ENCODE measurements at regions not wholly inside any gene's neighbourhood (a gene's known extent, or its start where the extent isn't known, plus 50 kb on each side); places are given as distances from the start of the nearest gene placed in this dataset.

GRCh38 chr10:1981976-1982375, 244.7 kb upstream of the ADARB2 start:
- Mint-ChIP-seq H3K9me3 (ENCODE audit: unreplicated experiment) (peaks cover 11% of the 10 kb centered on the region), H3K27ac (ENCODE audit: unreplicated experiment) (no peak overlapping the region), H3K27me3 (ENCODE audit: unreplicated experiment) (peaks cover 21% of the 10 kb centered on the region), H3K4me3 (ENCODE audit: unreplicated experiment) (no peak overlapping the region), H3K4me1 (ENCODE audit: unreplicated experiment) (no peaks in the 10 kb centered on the region), H3K36me3 (ENCODE audit: unreplicated experiment) (no peaks in the 10 kb centered on the region)
- TF ChIP-seq CTCF (IDR thresholded peaks at IDR 0.05): no peak
- no peak for DNase-seq (ENCODE audit: extremely low spot score, unreplicated experiment)

GRCh38 chr10:1980459-1980858, 243.1 kb upstream of the ADARB2 start:
- no peak for TF ChIP-seq CTCF (IDR thresholded peaks at IDR 0.05)
- peaks cover 20% of the 10 kb centered on the region for H3K27me3 Mint-ChIP-seq (ENCODE audit: unreplicated experiment)
- no peak overlapping the region for H3K4me3 Mint-ChIP-seq (ENCODE audit: unreplicated experiment)
- H3K9me3 Mint-ChIP-seq (ENCODE audit: unreplicated experiment): peaks cover 11% of the 10 kb centered on the region
- no peaks in the 10 kb centered on the region for H3K36me3 Mint-ChIP-seq (ENCODE audit: unreplicated experiment)
- no peaks in the 10 kb centered on the region for H3K4me1 Mint-ChIP-seq (ENCODE audit: unreplicated experiment)
- no peak overlapping the region for H3K27ac Mint-ChIP-seq (ENCODE audit: unreplicated experiment)
- no peak for DNase-seq (ENCODE audit: extremely low spot score, unreplicated experiment)

- H3K4me3 Mint-ChIP-seq (ENCODE audit: unreplicated experiment): no peak overlapping the region
- peaks cover 16% of the 10 kb centered on the region for H3K27me3 Mint-ChIP-seq (ENCODE audit: unreplicated experiment)
- H3K4me1 Mint-ChIP-seq (ENCODE audit: unreplicated experiment): peaks cover 13% of the 10 kb centered on the region
- no peak for DNase-seq (ENCODE audit: extremely low spot score, unreplicated experiment)
- H3K9me3 Mint-ChIP-seq (ENCODE audit: unreplicated experiment): peaks cover 11% of the 10 kb centered on the region
- no peak overlapping the region for H3K27ac Mint-ChIP-seq (ENCODE audit: unreplicated experiment)
- no peaks in the 10 kb centered on the region for H3K36me3 Mint-ChIP-seq (ENCODE audit: unreplicated experiment)
- TF ChIP-seq CTCF (IDR thresholded peaks at IDR 0.05): no peak
These were observed 241.3 kb upstream of the ADARB2 start for GRCh38 chr10:1978584-1978983.

GRCh38 chr10:1977461-1977860, 240.1 kb upstream of the ADARB2 start:
- no peaks in the 10 kb centered on the region for H3K36me3 Mint-ChIP-seq (ENCODE audit: unreplicated experiment)
- TF ChIP-seq CTCF (IDR thresholded peaks at IDR 0.05): no peak
- peaks cover 24% of the 10 kb centered on the region for H3K4me1 Mint-ChIP-seq (ENCODE audit: unreplicated experiment)
- no peak for DNase-seq (ENCODE audit: extremely low spot score, unreplicated experiment)
- H3K9me3 Mint-ChIP-seq (ENCODE audit: unreplicated experiment): peaks cover 11% of the 10 kb centered on the region
- peaks cover 15% of the 10 kb centered on the region for H3K27me3 Mint-ChIP-seq (ENCODE audit: unreplicated experiment)
- H3K4me3 Mint-ChIP-seq (ENCODE audit: unreplicated experiment): no peak overlapping the region
- H3K27ac Mint-ChIP-seq (ENCODE audit: unreplicated experiment): no peak overlapping the region

- no peaks in the 10 kb centered on the region for H3K27me3 Mint-ChIP-seq (ENCODE audit: unreplicated experiment)
- peak overlapping the region; percentile 83 for H3K27ac Mint-ChIP-seq (ENCODE audit: unreplicated experiment)
- H3K9me3 Mint-ChIP-seq (ENCODE audit: unreplicated experiment): peaks cover 12% of the 10 kb centered on the region
- no peak for TF ChIP-seq CTCF (IDR thresholded peaks at IDR 0.05)
- no peak for DNase-seq (ENCODE audit: extremely low spot score, unreplicated experiment)
- H3K4me3 Mint-ChIP-seq (ENCODE audit: unreplicated experiment): no peak overlapping the region
- no peaks in the 10 kb centered on the region for H3K36me3 Mint-ChIP-seq (ENCODE audit: unreplicated experiment)
- peaks cover 29% of the 10 kb centered on the region for H3K4me1 Mint-ChIP-seq (ENCODE audit: unreplicated experiment)
These were observed 235.1 kb upstream of the ADARB2 start for GRCh38 chr10:1972406-1972805.
